ACC112 (cell line): ENCODE measurements at regions not wholly inside any gene's neighbourhood (a gene's known extent, or its start where the extent isn't known, plus 50 kb on each side); places are given as distances from the start of the nearest gene placed in this dataset.

Experiments
- H2AFZ ChIP-seq: fragments of 200-600 bp; sonication (generic); one replicate; pipeline ENCODE4 v1.6.0; 2017; ENCODE audit warnings: antibody characterized with exemption, low read length; ENCODE audit not compliant: unreplicated experiment
- H3K27ac ChIP-seq: fragments of 200-600 bp; sonication (generic); 2 replicates; pipeline ENCODE4 v1.5.1; 2014; ENCODE audit warnings: low read depth, mild to moderate bottlenecking, antibody characterized with exemption, low read length, moderate library complexity
- H3K27me3 ChIP-seq: fragments of 200-600 bp; sonication (generic); 2 replicates; pipeline ENCODE4 v1.6.1; 2014; ENCODE audit warnings: mild to moderate bottlenecking, antibody characterized with exemption, low read length, moderate library complexity, mixed read lengths; ENCODE audit not compliant: insufficient read depth
- H3K36me3 ChIP-seq: fragments of 200-600 bp; sonication (generic); 2 replicates; pipeline ENCODE4 v1.6.1; 2016; ENCODE audit warnings: mild to moderate bottlenecking, antibody characterized with exemption, low read length, moderate library complexity, mixed read lengths; ENCODE audit not compliant: insufficient read depth
- H3K4me1 ChIP-seq: fragments of 200-600 bp; sonication (generic); one replicate; pipeline ENCODE4 v1.6.1; 2016; ENCODE audit warnings: low read length, mixed read lengths; ENCODE audit not compliant: insufficient read depth, unreplicated experiment, control insufficient read depth
- H3K4me3 ChIP-seq: fragments of 200-600 bp; sonication (generic); 2 replicates; pipeline ENCODE4 v1.5.1; 2014; ENCODE audit warnings: mild to moderate bottlenecking, low read depth, low read length
- H3K79me2 ChIP-seq: fragments of 200-600 bp; sonication (generic); one replicate; pipeline ENCODE4 v1.6.0; 2016; ENCODE audit warnings: low read length; ENCODE audit not compliant: control insufficient read depth, unreplicated experiment, insufficient read depth

- no peak overlapping the region for H3K27ac ChIP-seq
- H3K79me2 ChIP-seq, result no peaks in the 10 kb centered on the region
- no peaks in the 10 kb centered on the region for H3K4me1 ChIP-seq
- no peak overlapping the region for H3K4me3 ChIP-seq
- H3K36me3 ChIP-seq, result no peaks in the 10 kb centered on the region
- no peak overlapping the region for H2AFZ ChIP-seq
- no peaks in the 10 kb centered on the region for H3K27me3 ChIP-seq
These were observed 770.2 kb upstream of the ALCAM start for GRCh38 chr3:104596551-104596950.

GRCh38 chr3:104598848-104599511 lies 767.7 kb upstream of the ALCAM start:
- H3K79me2 ChIP-seq, result no peaks in the 10 kb centered on the region
- no peak overlapping the region for H3K4me3 ChIP-seq
- no peaks in the 10 kb centered on the region for H3K36me3 ChIP-seq
- no peaks in the 10 kb centered on the region for H3K27me3 ChIP-seq
- H3K4me1 ChIP-seq, result no peaks in the 10 kb centered on the region
- no peak overlapping the region for H3K27ac ChIP-seq
- no peak overlapping the region for H2AFZ ChIP-seq

GRCh38 chr3:104604326-104605010 lies 762.2 kb upstream of the ALCAM start:
- peak overlapping the region; percentile 99 for H2AFZ ChIP-seq
- peak overlapping the region; percentile 35; the same call in 1 of the 2 replicates for H3K27ac ChIP-seq
- no peaks in the 10 kb centered on the region for H3K79me2 ChIP-seq
- peak overlapping the region; percentile 66 for H3K4me3 ChIP-seq
- H3K4me1 ChIP-seq, result peaks cover 7% of the 10 kb centered on the region
- H3K27me3 ChIP-seq, result no peaks in the 10 kb centered on the region
- H3K36me3 ChIP-seq, result no peaks in the 10 kb centered on the region

- no peak overlapping the region for H3K4me3 ChIP-seq
- no peaks in the 10 kb centered on the region for H3K36me3 ChIP-seq
- H3K79me2 ChIP-seq, result no peaks in the 10 kb centered on the region
- no peak overlapping the region for H3K27ac ChIP-seq
- peaks cover 7% of the 10 kb centered on the region for H3K4me1 ChIP-seq
- H3K27me3 ChIP-seq, result no peaks in the 10 kb centered on the region
- no peak overlapping the region for H2AFZ ChIP-seq
These were observed 759.9 kb upstream of the ALCAM start for GRCh38 chr3:104606812-104607211.

GRCh38 chr3:104610730-104611652 lies 755.7 kb upstream of the ALCAM start:
- no peaks in the 10 kb centered on the region for H3K79me2 ChIP-seq
- no peak overlapping the region for H3K27ac ChIP-seq
- H2AFZ ChIP-seq, result no peak overlapping the region
- H3K4me3 ChIP-seq, result no peak overlapping the region
- no peaks in the 10 kb centered on the region for H3K4me1 ChIP-seq
- H3K36me3 ChIP-seq, result no peaks in the 10 kb centered on the region
- no peaks in the 10 kb centered on the region for H3K27me3 ChIP-seq

- no peaks in the 10 kb centered on the region for H3K27me3 ChIP-seq
- no peaks in the 10 kb centered on the region for H3K36me3 ChIP-seq
- H3K4me1 ChIP-seq, result no peaks in the 10 kb centered on the region
- H3K79me2 ChIP-seq, result no peaks in the 10 kb centered on the region
- H3K27ac ChIP-seq, result no peak overlapping the region
- H3K4me3 ChIP-seq, result no peak overlapping the region
- H2AFZ ChIP-seq, result no peak overlapping the region
These were observed 754.5 kb upstream of the ALCAM start for GRCh38 chr3:104612218-104612617.

- no peak overlapping the region for H3K4me3 ChIP-seq
These were observed 752.1 kb upstream of the ALCAM start for GRCh38 chr3:104614564-104614963.

GRCh38 chr3:104628185-104628789 lies 738.4 kb upstream of the ALCAM start:
- H3K36me3 ChIP-seq, result no peaks in the 10 kb centered on the region
- H3K79me2 ChIP-seq, result no peaks in the 10 kb centered on the region
- peak overlapping the region; percentile 34; the same call in 1 of the 2 replicates for H3K4me3 ChIP-seq
- H2AFZ ChIP-seq, result peak overlapping the region; percentile 51
- H3K27me3 ChIP-seq, result no peaks in the 10 kb centered on the region
- peak overlapping the region; percentile 76 for H3K27ac ChIP-seq
- peaks cover 28% of the 10 kb centered on the region for H3K4me1 ChIP-seq

More at GRCh38 chr3:104614564-104614963, 752.1 kb upstream of the ALCAM start:
- Histone ChIP-seq H3K36me3 (no peaks in the 10 kb centered on the region), H3K79me2 (no peaks in the 10 kb centered on the region), H3K27me3 (no peaks in the 10 kb centered on the region), H3K27ac (no peak overlapping the region), H3K4me1 (no peaks in the 10 kb centered on the region), H2AFZ (no peak overlapping the region)

GRCh38 chr3:104629038-104629437 lies 737.7 kb upstream of the ALCAM start:
- H3K4me3 ChIP-seq, result peak overlapping the region; percentile 34; the same call in 1 of the 2 replicates
- H3K27ac ChIP-seq, result peak overlapping the region; percentile 76
- no peaks in the 10 kb centered on the region for H3K36me3 ChIP-seq
- peak overlapping the region; percentile 51 for H2AFZ ChIP-seq
- no peaks in the 10 kb centered on the region for H3K79me2 ChIP-seq
- H3K27me3 ChIP-seq, result no peaks in the 10 kb centered on the region
- H3K4me1 ChIP-seq, result peaks cover 28% of the 10 kb centered on the region

GRCh38 chr3:104631254-104631653 lies 735.5 kb upstream of the ALCAM start:
- Histone ChIP-seq H3K4me1 (peaks cover 28% of the 10 kb centered on the region), H2AFZ (no peak overlapping the region), H3K4me3 (no peak overlapping the region), H3K79me2 (no peaks in the 10 kb centered on the region), H3K27ac (no peak overlapping the region), H3K27me3 (no peaks in the 10 kb centered on the region), H3K36me3 (no peaks in the 10 kb centered on the region)
